ENCODE measurements at regions not wholly inside any gene's neighbourhood (a gene's known extent, or its start where the extent isn't known, plus 50 kb on each side); places are given as distances from the start of the nearest gene placed in this dataset.

- H3K27ac ChIP-seq = no peak overlapping the region
- TF ChIP-seq, protein P1, sequence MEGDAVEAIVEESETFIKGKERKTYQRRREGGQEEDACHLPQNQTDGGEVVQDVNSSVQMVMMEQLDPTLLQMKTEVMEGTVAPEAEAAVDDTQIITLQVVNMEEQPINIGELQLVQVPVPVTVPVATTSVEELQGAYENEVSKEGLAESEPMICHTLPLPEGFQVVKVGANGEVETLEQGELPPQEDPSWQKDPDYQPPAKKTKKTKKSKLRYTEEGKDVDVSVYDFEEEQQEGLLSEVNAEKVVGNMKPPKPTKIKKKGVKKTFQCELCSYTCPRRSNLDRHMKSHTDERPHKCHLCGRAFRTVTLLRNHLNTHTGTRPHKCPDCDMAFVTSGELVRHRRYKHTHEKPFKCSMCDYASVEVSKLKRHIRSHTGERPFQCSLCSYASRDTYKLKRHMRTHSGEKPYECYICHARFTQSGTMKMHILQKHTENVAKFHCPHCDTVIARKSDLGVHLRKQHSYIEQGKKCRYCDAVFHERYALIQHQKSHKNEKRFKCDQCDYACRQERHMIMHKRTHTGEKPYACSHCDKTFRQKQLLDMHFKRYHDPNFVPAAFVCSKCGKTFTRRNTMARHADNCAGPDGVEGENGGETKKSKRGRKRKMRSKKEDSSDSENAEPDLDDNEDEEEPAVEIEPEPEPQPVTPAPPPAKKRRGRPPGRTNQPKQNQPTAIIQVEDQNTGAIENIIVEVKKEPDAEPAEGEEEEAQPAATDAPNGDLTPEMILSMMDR (IDR thresholded peaks at IDR 0.05) = no peak
- DNase-seq (no peak), ATAC-seq (no peak), FAIRE-seq (no peak)
- intact Hi-C loops (cut with DNase I) = no loop called here
- no peaks in the 10 kb centered on the region for H3K4me1 ChIP-seq
- H3K36me3 ChIP-seq = no peaks in the 10 kb centered on the region
- WGBS, 2 donors = 88 to 93% methylated on average over 5 of the region's 5 CpGs
- no peaks in the 10 kb centered on the region for H3K9me3 ChIP-seq
- H3K4me3 ChIP-seq = no peak overlapping the region
- H3K27me3 ChIP-seq = no peaks in the 10 kb centered on the region
Measured at GRCh38 chr1:116185161-116185701, 74.0 kb downstream of the MAB21L3 start.

DNA sequence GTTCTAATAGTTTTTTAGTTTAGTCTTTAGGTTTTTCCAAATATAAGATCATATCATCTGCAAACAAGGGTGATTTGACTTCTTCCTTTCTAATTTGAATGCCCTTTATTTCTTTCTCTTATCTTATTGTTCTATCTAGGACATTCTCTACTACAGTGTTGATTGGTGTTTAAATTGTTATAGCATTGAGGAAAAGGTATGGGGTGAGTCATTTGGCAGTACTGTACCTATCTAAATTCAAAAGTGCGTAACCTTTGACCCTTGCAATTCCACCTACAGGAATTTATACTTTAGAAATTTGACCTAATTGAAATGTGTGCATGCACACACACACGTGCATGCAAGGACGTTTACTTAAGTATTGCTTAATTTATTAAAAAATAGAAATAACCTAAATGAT, 78.3 kb downstream of the MAB21L3 start:
- no peaks in the 10 kb centered on the region for H3K36me3 ChIP-seq
- no peaks in the 10 kb centered on the region for H3K9me3 ChIP-seq
- DNase-seq = no peak
- no peak overlapping the region for H3K4me3 ChIP-seq
- H3K27ac ChIP-seq = no peak overlapping the region
- H3K27me3 ChIP-seq = no peaks in the 10 kb centered on the region
- 68 to 81% methylated on average over 3 of the region's 3 CpGs for WGBS, 2 donors
- TF ChIP-seq, protein P1 (IDR thresholded peaks at IDR 0.05) = no peak
- intact Hi-C loops (cut with DNase I) = no loop called here
- no peak for ATAC-seq
- peak; percentile 32 for FAIRE-seq
- no peaks in the 10 kb centered on the region for H3K4me1 ChIP-seq

GRCh38 chr1:116191294-116191693, 80.1 kb downstream of the MAB21L3 start:
- no peak overlapping the region for H3K27ac ChIP-seq
- 86 to 93% methylated on average over 2 of the region's 2 CpGs for WGBS, 2 donors
- peaks cover 0 to 6% (median 0%) of the 10 kb centered on the region in 3 donors for H3K4me1 ChIP-seq
- intact Hi-C loops (cut with DNase I) = no loop called here
- no peaks in the 10 kb centered on the region for H3K9me3 ChIP-seq
- DNase-seq = no peak
- no peaks in the 10 kb centered on the region for H3K36me3 ChIP-seq
- no peak overlapping the region for H3K4me3 ChIP-seq
- ATAC-seq = no peak
- H3K27me3 ChIP-seq = no peaks in the 10 kb centered on the region
- TF ChIP-seq, protein P1 (IDR thresholded peaks at IDR 0.05) = no peak
- no peak for FAIRE-seq

DNA sequence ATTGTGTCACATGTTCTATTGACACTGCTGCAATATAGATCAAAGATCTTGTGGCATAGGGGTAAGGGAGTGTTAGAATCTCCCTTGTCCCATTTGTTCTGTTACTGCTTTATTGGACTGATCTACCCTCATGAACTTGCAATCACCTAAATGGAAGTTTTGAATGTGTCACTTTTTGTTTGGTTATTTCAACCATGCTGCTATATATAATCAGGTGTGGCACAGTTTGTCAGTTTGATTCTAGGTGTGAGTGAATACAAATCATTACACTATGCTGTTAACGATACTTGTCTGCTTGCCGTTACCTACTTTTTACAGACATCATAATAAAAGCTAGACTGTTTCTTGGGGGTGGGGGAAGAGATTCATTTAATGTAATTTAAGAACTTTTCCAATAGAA, 82.6 kb downstream of the MAB21L3 start:
- Histone ChIP-seq H3K9me3 (no peaks in the 10 kb centered on the region), H3K27ac (no peak overlapping the region), H3K4me1 (peaks cover 0 to 6% (median 0%) of the 10 kb centered on the region in 3 donors), H3K36me3 (no peaks in the 10 kb centered on the region), H3K4me3 (no peak overlapping the region), H3K27me3 (no peaks in the 10 kb centered on the region)
- FAIRE-seq = peak; percentile 56
- WGBS, 2 donors = 93 to 98% methylated on average over 2 of the region's 2 CpGs
- no peak for DNase-seq
- intact Hi-C loops (cut with DNase I) = no loop called here
- no peak for ATAC-seq
- TF ChIP-seq, protein P1 (IDR thresholded peaks at IDR 0.05) = no peak

DNA sequence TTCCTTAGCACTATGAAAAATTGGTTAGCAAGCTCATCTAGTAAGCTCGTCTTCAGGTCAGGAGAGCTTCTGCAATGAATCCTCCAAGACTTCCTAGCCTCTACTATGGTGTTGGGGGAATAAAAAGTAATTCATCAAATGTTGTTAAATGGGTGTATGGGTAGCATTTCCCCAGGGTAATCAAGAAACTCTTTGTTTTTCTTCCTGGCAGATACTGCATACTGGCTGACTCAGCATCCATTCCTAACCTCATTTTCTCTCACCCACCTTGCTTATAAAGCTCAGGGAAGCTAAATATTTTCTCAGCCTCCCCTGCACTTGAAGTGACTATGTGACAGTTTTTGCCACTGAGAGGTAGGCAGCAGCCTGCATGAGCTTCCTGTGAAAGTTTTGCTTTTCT, 83.4 kb downstream of the MAB21L3 start:
- no peaks in the 10 kb centered on the region for H3K9me3 ChIP-seq
- no peak overlapping the region for H3K4me3 ChIP-seq
- WGBS, 2 donors = 74 to 78% methylated on average over 1 of the region's 1 CpG
- H3K36me3 ChIP-seq = no peaks in the 10 kb centered on the region
- FAIRE-seq (no peak), ATAC-seq (no peak), DNase-seq (no peak)
- H3K27me3 ChIP-seq = no peaks in the 10 kb centered on the region
- peaks cover 0 to 6% (median 0%) of the 10 kb centered on the region in 3 donors for H3K4me1 ChIP-seq
- H3K27ac ChIP-seq = no peak overlapping the region
- intact Hi-C loops (cut with DNase I) = no loop called here
- TF ChIP-seq, protein P1 (IDR thresholded peaks at IDR 0.05) = no peak
